SH-SY5Y (cell line): ENCODE measurements at regions not wholly inside any gene's neighbourhood (a gene's known extent, or its start where the extent isn't known, plus 50 kb on each side); places are given as distances from the start of the nearest gene placed in this dataset.

Experiments used
- GATA2 ChIP-seq: IDR thresholded peaks from 2 replicates; pipeline ENCODE4 v1.6.1; 2011; ENCODE audit warnings: mild to moderate bottlenecking, low read depth, low read length
- GATA3 ChIP-seq: IDR thresholded peaks from 2 replicates; pipeline ENCODE4 v1.6.1; 2011; ENCODE audit warnings: low read depth, mild to moderate bottlenecking, low read length, moderate library complexity

- TF ChIP-seq GATA2 = no peak
- TF ChIP-seq GATA3 = no peak
Measured at GRCh38 chr11:39341461-39341860, 2118.0 kb downstream of the LRRC4C start.
